K562 (cell line): ENCODE measurements at regions not wholly inside any gene's neighbourhood (a gene's known extent, or its start where the extent isn't known, plus 50 kb on each side); places are given as distances from the start of the nearest gene placed in this dataset.

Source experiments
- ATAC-seq: fragments of 200-7000 bp; cut with Tn5 transposase; 3 replicates; pipeline ENCODE4 v1.9.1; 2020; ENCODE audit warnings: moderate library complexity
- BruUV-seq: library from RNA; stranded (reverse); fragments of 400-500 nt; replicated peaks from 2 replicates; lab custom pipeline; 2021; lab: Mats Ljungman, UMichigan
- CTCF ChIA-PET: fragments of 300-600 bp; formaldehyde crosslinking; extraction: SDS; loops from one replicate; lab custom pipeline; 2021; ENCODE audit warnings: low intra/inter-chr PET ratio; lab: Yijun Ruan, JAX
- POLR2A ChIA-PET: fragments of 300-600, 350-650 bp; sonication (Branson Sonifier 250); formaldehyde crosslinking; extraction: SDS; loops from one replicate; lab custom pipeline; 2021; ENCODE audit warnings: antibody characterized with exemption, inconsistent platforms; lab: Yijun Ruan, JAX
- DNase-seq, 4 experiments: peaks; one replicate each; pipeline versions ENCODE4 v3.0.0 to v3.0.0-alpha.2; 2011 to 2018; ENCODE audit warnings: low spot score in 3 of 4, mixed read lengths in 3 of 4; ENCODE audit errors: extremely low read depth in 1 of 4
- FAIRE-seq: peaks from 2 replicates; lab custom pipeline; 2011; peaks lifted over from hg19 to GRCh38; lab: Jason Lieb, UNC
- H2AFZ ChIP-seq: 2 replicates; pipeline ENCODE4 v1.6.0; 2011; ENCODE audit warnings: low read depth, low read length, control low read depth, inconsistent platforms
- H3K27ac ChIP-seq: fragments of 200-600 bp; 3 replicates; pipeline ENCODE4 v1.8.0; 2011; ENCODE audit warnings: low read depth, mild to moderate bottlenecking, control low read depth, inconsistent platforms, low read length, moderate library complexity, mixed read lengths; ENCODE audit errors: extremely low read depth
- H3K27me3 ChIP-seq, 2 experiments: fragments of 300-600 bp in 1 of 2; 2 replicates in 1 of 2; 3 replicates in 1 of 2; pipeline versions ENCODE4 v1.6.0 to v1.8.0; 2011; ENCODE audit warnings: inconsistent platforms in 2 of 2, low read length in 2 of 2, mild to moderate bottlenecking in 1 of 2, mixed read lengths in 1 of 2, moderate library complexity in 1 of 2; ENCODE audit not compliant: control insufficient read depth in 2 of 2, insufficient read depth in 2 of 2
- H3K36me3 ChIP-seq: fragments of 300-600 bp; 3 replicates; pipeline ENCODE4 v1.8.0; 2011; ENCODE audit warnings: mild to moderate bottlenecking, low read length, inconsistent platforms; ENCODE audit not compliant: control insufficient read depth, insufficient read depth
- H3K4me1 ChIP-seq, 2 experiments: fragments of 200-600 bp in 1 of 2; replicated peaks in 1 of 2; 2 replicates in 1 of 2; 3 replicates in 1 of 2; pipeline versions ENCODE4 v1.5.1 to v1.8.0; 2011; ENCODE audit warnings: inconsistent platforms in 2 of 2, low read length in 2 of 2, mild to moderate bottlenecking in 1 of 2, mixed read lengths in 1 of 2, moderate library complexity in 1 of 2; ENCODE audit not compliant: control insufficient read depth in 2 of 2, insufficient read depth in 2 of 2
- H3K4me2 ChIP-seq: 2 replicates; pipeline ENCODE4 v1.6.1; 2011; ENCODE audit warnings: low read length, control low read depth, inconsistent platforms, mixed read lengths; ENCODE audit not compliant: insufficient read depth
- H3K4me3 ChIP-seq: fragments of 200-600 bp; sonication (generic), shearing (Covaris generic); 2 replicates; pipeline ENCODE4 v1.5.1; 2016; ENCODE audit warnings: control low read depth, inconsistent platforms
- H3K79me2 ChIP-seq: fragments of 200-600 bp; 3 replicates; pipeline ENCODE4 v1.8.0; 2011; ENCODE audit warnings: low read length, inconsistent platforms; ENCODE audit not compliant: control insufficient read depth, insufficient read depth
- H3K9ac ChIP-seq, 2 experiments: 2 replicates each; pipeline versions ENCODE4 v1.6.0 to v1.6.1; 2011; ENCODE audit warnings: low read depth in 2 of 2, low read length in 2 of 2, control low read depth in 1 of 2, inconsistent platforms in 1 of 2, mild to moderate bottlenecking in 1 of 2, mixed read lengths in 1 of 2; ENCODE audit not compliant: insufficient read depth in 1 of 2
- H3K9me1 ChIP-seq: one replicate; pipeline ENCODE4 v1.6.0; 2011; ENCODE audit warnings: inconsistent platforms, mild to moderate bottlenecking, low read length, moderate library complexity; ENCODE audit not compliant: control insufficient read depth, insufficient read depth
- H3K9me3 ChIP-seq: replicated peaks from 2 replicates; pipeline ENCODE4 v1.5.1; 2011; ENCODE audit warnings: low read depth, low read length, inconsistent platforms; ENCODE audit not compliant: control insufficient read depth, insufficient read depth
- H4K20me1 ChIP-seq: replicated peaks from 2 replicates; pipeline ENCODE4 v1.6.1; 2011; ENCODE audit warnings: low read length, inconsistent platforms, mixed read lengths; ENCODE audit not compliant: control insufficient read depth, insufficient read depth
- CXXC5 ChIP-seq: fragments of 250-450 bp; sonication (Bioruptor Pico); IDR thresholded peaks from 2 replicates; pipeline ENCODE4 v1.8.0; 2022; ENCODE audit warnings: inconsistent platforms, mild to moderate bottlenecking, moderate library complexity
- DEAF1 ChIP-seq: fragments of 450-650 bp; formaldehyde crosslinking; IDR thresholded peaks from 2 replicates; pipeline ENCODE4 v1.4.0; 2020; ENCODE audit warnings: mild to moderate bottlenecking, moderate library complexity
- ETV5 ChIP-seq: sonication (generic); formaldehyde crosslinking; IDR thresholded peaks from 2 replicates; pipeline ENCODE4 v1.4.0; 2020; ENCODE audit warnings: low read depth, mild to moderate bottlenecking, missing genetic modification reagents
- MEF2D ChIP-seq: conservative IDR thresholded peaks from 2 replicates; pipeline ENCODE4 v1.6.1; 2016; ENCODE audit warnings: low read depth, missing genetic modification characterization, missing compliant biosample characterization
- RAD21 ChIP-seq, 2 experiments: fragments of 250-450 bp in 1 of 2; fragments of 450-650 bp in 1 of 2; sonication (Bioruptor Pico) in 1 of 2; formaldehyde crosslinking in 1 of 2; IDR thresholded peaks in 1 of 2; conservative IDR thresholded peaks in 1 of 2; 2 replicates each; pipeline versions ENCODE4 v1.4.0 to v1.8.0; 2020 to 2022; ENCODE audit warnings: mild to moderate bottlenecking in 2 of 2, moderate library complexity in 1 of 2
- SIN3B ChIP-seq: fragments of 450-650 bp; IDR thresholded peaks from 2 replicates; pipeline ENCODE4 v1.6.1; 2017; ENCODE audit warnings: low read depth, mild to moderate bottlenecking, moderate library complexity
- SMC3 ChIP-seq: conservative IDR thresholded peaks from 2 replicates; pipeline ENCODE4 v1.6.1; 2011; ENCODE audit warnings: low read depth, low read length, improper control_type of control experiment; ENCODE audit not compliant: insufficient read depth
- ZNF830 ChIP-seq: fragments of 250-450 bp; sonication (Bioruptor Pico); IDR thresholded peaks from 2 replicates; pipeline ENCODE4 v1.5.0; 2021; ENCODE audit warnings: mild to moderate bottlenecking
- WGBS: fragments of 100-300 bp; shearing (Covaris generic); methylation state at CpG from one replicate; pipeline ENCODE4 v1.1.6; 2016; ENCODE audit warnings: low coverage, mixed read lengths; ENCODE audit not compliant: insufficient coverage; ENCODE audit errors: missing lambda C conversion rate; 5-methylcytosine and 5-hydroxymethylcytosine counted together
- in situ Hi-C: fragments of 300-500 bp; cut with MboI; formaldehyde crosslinking; loops from 4 replicates; pipeline ENCODE4 v1.15.0; 2018; ENCODE audit warnings: inconsistent platforms, mixed read lengths
- intact Hi-C: fragments of 100-400 bp; cut with micrococcal nuclease; formaldehyde crosslinking; loops from 2 replicates; pipeline ENCODE4 v1.14.2; 2022
- TF ChIP-seq, protein P1 (sequence below), 3 experiments: IDR thresholded peaks in 2 of 3; conservative IDR thresholded peaks in 1 of 3; 2 replicates each; pipeline ENCODE4 v1.5.1; 2011 to 2012; ENCODE audit warnings: low read length in 3 of 3, mild to moderate bottlenecking in 3 of 3, control low read depth in 2 of 3, improper control_type of control experiment in 1 of 3, inconsistent platforms in 1 of 3, low read depth in 1 of 3, mixed read lengths in 1 of 3, moderate library complexity in 1 of 3; ENCODE audit not compliant: insufficient read depth in 2 of 3
- TF ChIP-seq, protein P2 (sequence below): fragments of 450-650 bp; IDR thresholded peaks from 2 replicates; pipeline ENCODE4 v1.6.1; 2016; ENCODE audit warnings: borderline replicate concordance

DNA sequence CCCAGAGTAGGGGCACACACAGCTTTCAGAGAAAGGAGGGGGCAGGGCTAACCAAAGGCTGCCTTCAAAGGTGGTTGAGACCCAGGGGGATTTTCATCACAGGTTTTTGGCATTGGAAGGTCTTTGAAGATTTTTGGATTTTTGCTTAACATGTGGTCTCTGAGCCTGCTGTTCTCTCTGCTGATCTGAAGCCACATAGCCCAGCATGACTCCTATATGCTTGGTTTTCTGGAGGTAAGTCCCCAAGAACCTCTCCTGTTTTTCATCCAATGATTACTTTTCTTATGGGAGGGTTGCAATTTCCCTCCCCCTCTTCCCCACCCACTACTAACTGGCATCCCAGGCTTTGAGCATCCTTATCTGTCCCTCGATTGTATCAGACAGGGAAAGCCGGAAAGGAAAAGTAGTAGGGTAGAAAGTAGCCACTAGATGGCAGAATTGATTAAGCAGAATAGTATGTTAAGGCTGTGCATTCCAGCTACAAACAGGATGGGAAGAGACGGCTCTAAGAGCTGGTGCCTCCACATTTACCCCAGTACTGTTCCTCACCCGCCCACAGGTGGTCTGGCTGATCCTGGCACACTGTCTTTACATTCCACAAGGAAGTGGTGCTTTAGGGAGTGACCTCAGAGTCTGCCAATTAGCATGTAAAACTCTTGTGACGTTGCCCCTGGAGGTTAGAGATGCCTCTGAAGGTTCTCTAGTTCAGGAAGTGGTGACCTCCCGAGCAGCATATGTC lies 218.9 kb upstream of the EDNRB start:
- ChIA-PET POLR2A (interaction anchor here (0.5 kb wide), 1 partner anchor 248 kb away, joined by 3 read pairs; no protein-coding TSS in a partner anchor), CTCF (interaction anchor here (0.6 to 1.4 kb wide), 3 partner anchors 664 to 1404 kb away, joined by 3 to 5 read pairs (median 3); no protein-coding TSS in a partner anchor)
- no peak overlapping the region for H3K27ac ChIP-seq
- no peak overlapping the region for H3K4me3 ChIP-seq
- in situ Hi-C loops (loop anchor here (25.0 kb wide), 1 partner anchor 850 kb away; no protein-coding TSS in a partner anchor), intact Hi-C loops (loop anchor here (1.0 to 10.0 kb wide), 4 partner anchors 537 to 1405 kb away; no protein-coding TSS in a partner anchor)
- DNase-seq (peak; percentile 9 to 41 (median 16)), ATAC-seq (peak; percentile 91), FAIRE-seq (no peak)
- H3K9ac ChIP-seq, result no peak overlapping the region
- no peaks in the 10 kb centered on the region for H3K9me3 ChIP-seq
- TF ChIP-seq CXXC5 (CRISPR knock-in tag) (no peak), ETV5 (CRISPR knock-in tag) (no peak), SMC3 (0 out of 2 replicates have a peak, but pooled peaks have one; percentile 23), SIN3B (no peak), ZNF830 (CRISPR knock-in tag) (no peak), MEF2D (tag) (no peak), DEAF1 (CRISPR knock-in tag) (peak; percentile 39; the same call in 1 of the 2 replicates), RAD21 (CRISPR knock-in tag; conservative IDR thresholded peaks at IDR 0.05 in 1 of 2, IDR thresholded peaks at IDR 0.05 in 1 of 2) (peak; percentile 55 to 69)
- TF ChIP-seq, protein P1, sequence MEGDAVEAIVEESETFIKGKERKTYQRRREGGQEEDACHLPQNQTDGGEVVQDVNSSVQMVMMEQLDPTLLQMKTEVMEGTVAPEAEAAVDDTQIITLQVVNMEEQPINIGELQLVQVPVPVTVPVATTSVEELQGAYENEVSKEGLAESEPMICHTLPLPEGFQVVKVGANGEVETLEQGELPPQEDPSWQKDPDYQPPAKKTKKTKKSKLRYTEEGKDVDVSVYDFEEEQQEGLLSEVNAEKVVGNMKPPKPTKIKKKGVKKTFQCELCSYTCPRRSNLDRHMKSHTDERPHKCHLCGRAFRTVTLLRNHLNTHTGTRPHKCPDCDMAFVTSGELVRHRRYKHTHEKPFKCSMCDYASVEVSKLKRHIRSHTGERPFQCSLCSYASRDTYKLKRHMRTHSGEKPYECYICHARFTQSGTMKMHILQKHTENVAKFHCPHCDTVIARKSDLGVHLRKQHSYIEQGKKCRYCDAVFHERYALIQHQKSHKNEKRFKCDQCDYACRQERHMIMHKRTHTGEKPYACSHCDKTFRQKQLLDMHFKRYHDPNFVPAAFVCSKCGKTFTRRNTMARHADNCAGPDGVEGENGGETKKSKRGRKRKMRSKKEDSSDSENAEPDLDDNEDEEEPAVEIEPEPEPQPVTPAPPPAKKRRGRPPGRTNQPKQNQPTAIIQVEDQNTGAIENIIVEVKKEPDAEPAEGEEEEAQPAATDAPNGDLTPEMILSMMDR (IDR thresholded peaks at IDR 0.05 in 2 of 3, conservative IDR thresholded peaks at IDR 0.05 in 1 of 3; ENCODE audit: insufficient read depth in 2 of 3, low read depth in 1 of 3, low read length in 3 of 3), result peak; percentile 22 to 60 (median 49); a peak in 4 of 6 replicates
- TF ChIP-seq, protein P2, sequence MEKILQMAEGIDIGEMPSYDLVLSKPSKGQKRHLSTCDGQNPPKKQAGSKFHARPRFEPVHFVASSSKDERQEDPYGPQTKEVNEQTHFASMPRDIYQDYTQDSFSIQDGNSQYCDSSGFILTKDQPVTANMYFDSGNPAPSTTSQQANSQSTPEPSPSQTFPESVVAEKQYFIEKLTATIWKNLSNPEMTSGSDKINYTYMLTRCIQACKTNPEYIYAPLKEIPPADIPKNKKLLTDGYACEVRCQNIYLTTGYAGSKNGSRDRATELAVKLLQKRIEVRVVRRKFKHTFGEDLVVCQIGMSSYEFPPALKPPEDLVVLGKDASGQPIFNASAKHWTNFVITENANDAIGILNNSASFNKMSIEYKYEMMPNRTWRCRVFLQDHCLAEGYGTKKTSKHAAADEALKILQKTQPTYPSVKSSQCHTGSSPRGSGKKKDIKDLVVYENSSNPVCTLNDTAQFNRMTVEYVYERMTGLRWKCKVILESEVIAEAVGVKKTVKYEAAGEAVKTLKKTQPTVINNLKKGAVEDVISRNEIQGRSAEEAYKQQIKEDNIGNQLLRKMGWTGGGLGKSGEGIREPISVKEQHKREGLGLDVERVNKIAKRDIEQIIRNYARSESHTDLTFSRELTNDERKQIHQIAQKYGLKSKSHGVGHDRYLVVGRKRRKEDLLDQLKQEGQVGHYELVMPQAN, result no peak
- no peaks in the 10 kb centered on the region for H3K79me2 ChIP-seq
- WGBS, result 0% methylated on average over 5 of the region's 6 CpGs
- no TSS peak for BruUV-seq
- H3K27me3 ChIP-seq, result no peaks in the 10 kb centered on the region
- H4K20me1 ChIP-seq, result no peaks in the 10 kb centered on the region
- H2AFZ ChIP-seq, result no peak overlapping the region
- no peak overlapping the region for H3K4me2 ChIP-seq
- no peaks in the 10 kb centered on the region for H3K36me3 ChIP-seq
- H3K4me1 ChIP-seq, result no peaks in the 10 kb centered on the region
- H3K9me1 ChIP-seq, result no peaks in the 10 kb centered on the region
